ENCODE measurements at regions not wholly inside any gene's neighbourhood (a gene's known extent, or its start where the extent isn't known, plus 50 kb on each side); places are given as distances from the start of the nearest gene placed in this dataset.

GRCh38 chr5:176174345-176175025 is 63.7 kb upstream of the SIMC1 start:
- no peak overlapping the region for H3K27ac Mint-ChIP-seq
- peaks cover 3% of the 10 kb centered on the region for H3K36me3 Mint-ChIP-seq
- H3K4me3 Mint-ChIP-seq: no peak overlapping the region
- ATAC-seq: no peak
- DNase-seq (ENCODE audit: low spot score in 2 of 2): no peak
- H3K4me1 Mint-ChIP-seq: no peaks in the 10 kb centered on the region
- H3K9me3 Mint-ChIP-seq: peaks cover 5% of the 10 kb centered on the region

DNA sequence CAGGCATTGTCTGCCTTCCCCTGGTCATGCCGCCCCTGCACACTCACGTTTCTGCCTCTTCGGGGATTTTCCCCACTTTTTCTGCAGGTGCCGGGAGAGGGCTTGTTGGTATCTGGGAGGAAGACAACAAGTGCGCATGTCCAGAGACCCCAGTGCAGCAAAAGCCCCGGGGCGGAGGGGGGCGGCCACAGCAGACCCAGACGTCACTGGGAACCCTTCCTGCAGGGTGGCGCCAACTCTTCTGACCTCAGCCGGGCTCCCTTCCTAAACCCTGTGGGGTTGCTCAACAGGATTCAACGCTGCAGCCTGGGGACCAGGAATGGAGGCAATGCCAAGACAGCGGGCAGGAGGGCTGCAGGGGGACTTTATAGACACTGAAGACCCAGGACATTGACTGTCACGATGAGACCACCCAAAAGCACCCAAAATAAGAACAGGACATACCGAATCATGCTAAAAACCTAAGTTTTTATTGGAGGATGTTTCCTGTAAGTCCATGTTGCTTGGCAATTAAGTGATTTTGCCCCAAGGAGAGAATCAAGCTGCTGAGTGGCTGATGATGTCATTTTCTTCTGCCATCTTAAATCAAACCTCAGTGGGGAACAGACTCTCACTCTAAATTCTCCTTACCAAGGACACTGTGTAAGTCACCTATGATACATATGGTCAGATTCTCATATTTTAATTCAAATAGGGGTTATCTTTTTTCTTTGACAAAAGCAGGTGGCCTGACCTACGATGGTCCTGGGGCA is 62.9 kb upstream of the SIMC1 start:
- Mint-ChIP-seq H3K27ac (no peak overlapping the region), H3K4me1 (no peaks in the 10 kb centered on the region), H3K4me3 (no peak overlapping the region), H3K9me3 (peaks cover 5% of the 10 kb centered on the region), H3K36me3 (no peaks in the 10 kb centered on the region)
- no peak for DNase-seq (ENCODE audit: low spot score in 2 of 2)
- no peak for ATAC-seq

DNA sequence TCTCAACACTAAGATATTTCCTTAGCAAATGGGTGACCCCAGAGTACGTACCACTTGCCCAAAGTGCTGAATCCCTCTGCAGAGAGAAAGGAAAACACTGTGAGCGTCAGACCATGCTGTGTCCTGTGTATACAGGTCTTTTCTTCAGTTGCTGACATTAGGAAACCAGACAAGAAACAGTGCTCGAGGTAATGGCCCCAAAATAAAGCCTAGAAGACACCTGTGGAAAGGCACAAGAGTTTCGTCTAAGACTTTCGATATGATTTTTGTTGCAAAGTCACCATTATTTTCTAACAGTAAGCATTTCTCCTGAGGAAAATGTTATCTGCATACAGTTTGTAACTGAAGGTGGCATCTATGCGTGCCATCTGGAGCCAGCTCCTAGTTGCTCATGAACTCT is 62.0 kb upstream of the SIMC1 start:
- ATAC-seq (no peak), DNase-seq (ENCODE audit: low spot score in 2 of 2) (no peak)
- Mint-ChIP-seq H3K4me3 (no peak overlapping the region), H3K9me3 (peaks cover 5% of the 10 kb centered on the region), H3K27ac (no peak overlapping the region), H3K4me1 (no peaks in the 10 kb centered on the region), H3K36me3 (no peaks in the 10 kb centered on the region)

DNA sequence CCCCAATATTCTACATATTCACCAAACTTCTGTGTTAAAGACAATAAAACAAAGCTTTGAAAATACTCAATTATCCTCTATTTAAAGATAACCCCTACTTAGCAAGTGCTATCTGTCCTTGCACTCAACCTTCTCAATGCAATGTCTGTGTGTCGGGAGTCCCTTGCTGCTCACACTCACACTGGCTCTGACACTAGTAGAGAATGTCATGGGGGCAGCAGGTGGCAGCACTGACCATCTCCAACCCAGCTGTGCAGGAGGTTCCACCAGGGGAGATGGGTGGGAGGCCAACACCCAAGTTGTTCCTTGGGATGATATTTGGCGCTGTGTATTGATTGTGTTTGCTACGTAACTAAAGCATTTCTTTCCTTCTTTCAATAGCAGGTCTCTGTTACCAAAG is 59.4 kb upstream of the SIMC1 start:
- peaks cover 5% of the 10 kb centered on the region for H3K9me3 Mint-ChIP-seq
- H3K27ac Mint-ChIP-seq: no peak overlapping the region
- DNase-seq (ENCODE audit: low spot score in 2 of 2) (no peak), ATAC-seq (no peak)
- H3K4me1 Mint-ChIP-seq: no peaks in the 10 kb centered on the region
- no peaks in the 10 kb centered on the region for H3K36me3 Mint-ChIP-seq
- H3K4me3 Mint-ChIP-seq: no peak overlapping the region

DNA sequence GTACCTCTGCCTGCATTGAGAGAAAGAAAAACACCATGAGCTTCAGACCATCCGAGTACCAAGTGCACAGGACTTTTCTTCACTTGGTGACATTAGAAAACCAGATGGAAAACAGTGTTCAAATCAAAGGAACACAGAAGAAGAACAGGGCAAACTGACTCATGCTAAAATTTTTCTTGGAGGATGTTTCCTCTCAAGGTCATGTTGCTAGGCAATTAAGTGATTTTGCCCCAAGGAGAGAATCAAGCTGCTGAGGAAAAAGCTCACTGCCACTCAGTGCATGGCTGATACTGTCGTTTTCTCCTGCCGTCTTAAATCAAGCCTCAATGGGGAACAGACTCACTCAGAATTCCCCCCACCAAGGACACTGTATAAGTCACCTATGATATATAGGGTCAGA is 57.9 kb upstream of the SIMC1 start:
- DNase-seq (ENCODE audit: low spot score in 2 of 2) (no peak), ATAC-seq (no peak)
- Mint-ChIP-seq H3K4me3 (no peak overlapping the region), H3K4me1 (no peaks in the 10 kb centered on the region), H3K27ac (no peak overlapping the region), H3K36me3 (no peaks in the 10 kb centered on the region), H3K9me3 (peaks cover 5% of the 10 kb centered on the region)

DNA sequence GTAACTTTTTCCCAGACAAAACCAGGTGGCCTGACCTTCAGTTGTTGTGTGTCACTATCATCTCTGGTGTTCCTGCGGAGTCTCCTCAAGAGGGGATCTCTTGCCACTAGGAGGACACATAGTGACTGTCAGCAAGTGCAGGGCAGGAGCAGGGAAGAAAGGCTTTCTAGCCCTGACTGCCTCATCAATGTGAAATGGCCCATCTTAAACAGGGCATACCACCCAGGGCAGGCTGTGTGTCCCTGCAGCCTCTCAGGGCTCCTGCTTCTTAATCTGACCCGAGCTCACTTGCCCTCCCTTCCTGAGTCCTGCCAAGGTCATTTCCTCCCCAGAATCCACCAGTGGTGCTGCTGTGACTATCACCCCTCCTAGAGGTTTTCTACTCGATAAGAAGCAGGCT is 57.4 kb upstream of the SIMC1 start:
- H3K9me3 Mint-ChIP-seq: peaks cover 5% of the 10 kb centered on the region
- no peaks in the 10 kb centered on the region for H3K4me1 Mint-ChIP-seq
- H3K36me3 Mint-ChIP-seq: no peaks in the 10 kb centered on the region
- DNase-seq (ENCODE audit: low spot score in 2 of 2) (no peak), ATAC-seq (no peak)
- H3K4me3 Mint-ChIP-seq: no peak overlapping the region
- H3K27ac Mint-ChIP-seq: no peak overlapping the region

DNA sequence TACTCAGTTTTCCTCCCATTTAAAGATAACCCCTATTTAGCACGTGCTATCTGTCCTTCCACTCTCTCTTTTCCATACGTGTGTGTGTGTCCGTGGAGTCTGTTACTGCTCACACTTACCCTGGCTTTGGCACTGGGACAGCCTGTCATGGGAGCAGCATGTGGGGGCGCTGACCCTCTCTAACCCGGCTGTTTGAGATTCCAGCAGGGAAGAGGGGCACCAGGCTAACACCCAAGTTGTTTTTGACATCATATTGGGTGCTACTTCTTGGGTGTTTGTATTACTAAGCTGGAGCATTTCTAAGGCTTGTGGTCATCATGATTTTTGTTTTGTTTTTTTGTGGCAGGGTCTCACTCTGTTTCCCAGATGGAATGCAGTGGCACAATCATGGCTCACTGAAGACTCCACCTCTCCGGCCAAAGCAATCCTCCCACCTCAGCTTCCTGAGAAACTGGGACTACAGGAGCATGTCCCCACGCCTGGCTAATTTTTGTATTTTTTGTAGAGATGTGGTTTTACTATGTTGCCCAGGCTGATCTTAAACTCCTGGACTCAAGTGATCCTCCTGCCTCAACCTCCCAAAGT is 56.9 kb upstream of the SIMC1 start:
- Mint-ChIP-seq H3K27ac (no peak overlapping the region), H3K4me1 (no peaks in the 10 kb centered on the region), H3K9me3 (peaks cover 5% of the 10 kb centered on the region), H3K36me3 (no peaks in the 10 kb centered on the region), H3K4me3 (no peak overlapping the region)
- no peak for ATAC-seq
- DNase-seq (ENCODE audit: low spot score in 2 of 2): no peak

DNA sequence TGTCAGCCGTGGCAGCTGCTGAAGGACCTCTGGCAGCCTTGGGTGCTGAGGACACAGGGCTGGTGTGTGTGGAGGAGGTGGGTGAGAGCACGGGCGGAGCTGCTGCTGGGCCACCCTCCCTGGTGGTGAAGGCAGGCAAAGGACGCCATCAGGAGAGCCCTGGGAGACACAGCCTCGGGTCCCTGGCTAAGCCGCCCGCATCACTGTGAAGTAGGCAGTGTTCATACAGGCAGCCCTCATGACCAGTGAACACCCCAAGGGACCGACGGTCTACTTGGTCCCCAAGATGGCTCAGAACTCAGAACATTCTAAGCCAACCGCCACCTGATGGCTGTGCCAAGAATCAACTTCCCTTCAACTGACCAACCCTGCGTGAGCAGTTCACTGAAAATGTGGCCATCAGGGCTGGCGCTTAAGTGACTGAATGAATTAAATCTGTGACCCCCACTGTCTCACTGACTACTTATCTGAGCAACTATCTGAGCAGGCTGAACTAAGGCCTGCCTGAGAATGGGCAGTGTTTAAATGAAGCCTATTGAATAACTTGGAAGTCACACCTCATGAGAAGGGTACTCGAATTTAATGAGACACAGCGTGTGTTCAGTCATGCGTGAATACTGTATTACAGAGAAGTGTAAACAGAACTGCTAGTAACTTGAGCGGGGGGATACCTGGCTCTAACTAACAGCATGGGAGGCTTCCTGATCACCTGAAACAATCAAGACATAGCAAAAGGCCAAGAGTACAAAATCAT is 54.7 kb upstream of the SIMC1 start:
- ATAC-seq (peak; percentile 28), DNase-seq (ENCODE audit: low spot score in 2 of 2) (no peak)
- Mint-ChIP-seq H3K27ac (no peak overlapping the region), H3K4me3 (no peak overlapping the region), H3K9me3 (peaks cover 4% of the 10 kb centered on the region), H3K36me3 (no peaks in the 10 kb centered on the region), H3K4me1 (no peaks in the 10 kb centered on the region)

DNA sequence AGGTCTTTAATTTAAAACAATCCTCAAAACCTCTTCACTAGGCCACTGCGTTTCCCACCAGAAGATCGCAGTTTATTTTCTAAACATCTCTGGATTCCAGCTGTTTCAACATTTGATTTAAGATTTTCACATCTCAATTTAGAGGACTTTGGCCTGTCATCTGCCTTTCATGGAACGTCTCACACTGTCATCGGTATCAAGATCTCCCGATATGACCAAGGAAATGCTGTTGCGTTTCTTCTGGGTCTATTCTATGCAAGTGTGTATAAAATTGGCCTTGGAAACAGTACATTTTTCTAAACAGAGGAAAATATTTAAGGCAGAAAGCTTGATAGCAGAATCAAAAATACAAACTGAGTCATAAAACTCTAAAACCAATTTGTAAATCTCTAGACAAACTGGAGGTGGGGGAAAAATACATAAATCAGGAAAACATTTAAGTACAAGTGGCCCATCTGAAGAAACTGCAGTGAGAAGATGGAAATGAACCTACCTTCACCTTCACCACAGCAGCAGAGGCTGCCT is 53.6 kb upstream of the SIMC1 start:
- Mint-ChIP-seq H3K9me3 (no peaks in the 10 kb centered on the region), H3K4me1 (no peaks in the 10 kb centered on the region), H3K27ac (no peak overlapping the region), H3K4me3 (no peak overlapping the region), H3K36me3 (no peaks in the 10 kb centered on the region)
- no peak for ATAC-seq
- no peak for DNase-seq (ENCODE audit: low spot score in 2 of 2)

GRCh38 chr5:176185133-176185733 is 53.0 kb upstream of the SIMC1 start:
- no peak for DNase-seq (ENCODE audit: low spot score in 2 of 2)
- ATAC-seq: no peak
- no peaks in the 10 kb centered on the region for H3K4me1 Mint-ChIP-seq
- H3K4me3 Mint-ChIP-seq: no peak overlapping the region
- H3K9me3 Mint-ChIP-seq: no peaks in the 10 kb centered on the region
- no peaks in the 10 kb centered on the region for H3K36me3 Mint-ChIP-seq
- H3K27ac Mint-ChIP-seq: no peak overlapping the region

DNA sequence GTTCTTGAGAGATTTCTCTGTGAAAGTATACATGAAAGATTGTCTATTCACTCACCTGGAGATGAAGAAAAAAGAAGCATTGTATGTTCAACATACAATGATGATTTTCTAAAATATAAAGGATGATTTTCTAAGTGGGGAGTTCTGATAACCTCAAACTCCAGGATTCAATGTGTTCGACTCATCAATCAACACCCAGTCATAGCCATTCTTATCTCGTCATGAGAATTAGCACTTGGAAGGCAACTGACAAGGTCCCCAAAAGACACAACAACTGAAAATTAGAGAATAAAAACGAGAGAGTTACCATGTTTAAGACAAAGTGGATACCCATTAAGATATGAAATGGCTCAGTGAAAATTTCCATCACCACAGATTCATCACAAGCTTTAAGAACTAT is 52.1 kb upstream of the SIMC1 start:
- no peaks in the 10 kb centered on the region for H3K4me1 Mint-ChIP-seq
- no peaks in the 10 kb centered on the region for H3K9me3 Mint-ChIP-seq
- ATAC-seq (no peak), DNase-seq (ENCODE audit: low spot score in 2 of 2) (no peak)
- no peak overlapping the region for H3K4me3 Mint-ChIP-seq
- H3K27ac Mint-ChIP-seq: no peak overlapping the region
- H3K36me3 Mint-ChIP-seq: no peaks in the 10 kb centered on the region

- no peaks in the 10 kb centered on the region for H3K36me3 Mint-ChIP-seq
- no peak overlapping the region for H3K27ac Mint-ChIP-seq
- H3K9me3 Mint-ChIP-seq: no peaks in the 10 kb centered on the region
- no peak for DNase-seq (ENCODE audit: low spot score in 2 of 2)
- no peak for ATAC-seq
- no peaks in the 10 kb centered on the region for H3K4me1 Mint-ChIP-seq
- no peak overlapping the region for H3K4me3 Mint-ChIP-seq
These were observed 50.8 kb upstream of the SIMC1 start for GRCh38 chr5:176187276-176188062.

DNA sequence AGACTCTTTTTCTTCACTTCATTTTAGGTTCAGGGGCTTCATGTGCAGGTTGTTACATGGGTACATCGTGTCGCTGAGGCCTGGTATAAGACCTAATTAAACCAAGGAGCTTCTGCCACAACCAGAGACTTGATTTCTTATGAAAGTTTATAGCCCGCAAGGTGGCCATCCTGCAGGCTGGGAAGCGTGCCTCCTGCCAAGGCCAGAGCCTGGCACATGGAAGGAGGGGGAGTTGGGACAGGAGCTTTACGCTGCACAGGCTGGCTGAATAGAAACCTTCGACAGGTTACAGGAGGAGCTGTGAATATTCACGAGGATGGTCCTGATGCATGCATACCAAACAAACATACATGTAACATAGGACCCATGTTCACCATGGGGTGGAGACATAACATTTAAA is 50.1 kb upstream of the SIMC1 start:
- no peak for DNase-seq (ENCODE audit: low spot score in 2 of 2)
- Mint-ChIP-seq H3K4me3 (no peak overlapping the region), H3K27ac (no peak overlapping the region)

More for the DNA sequence above, 50.1 kb upstream of the SIMC1 start:
- H3K9me3 Mint-ChIP-seq: no peaks in the 10 kb centered on the region
- no peaks in the 10 kb centered on the region for H3K36me3 Mint-ChIP-seq
- ATAC-seq: no peak
- H3K4me1 Mint-ChIP-seq: no peaks in the 10 kb centered on the region
